Right ventricle myocardium inferior (tissue), 1 donor: ENCODE measurements at regions not wholly inside any gene's neighbourhood (a gene's known extent, or its start where the extent isn't known, plus 50 kb on each side); places are given as distances from the start of the nearest gene placed in this dataset.

Source experiments
- ATAC-seq: fragments of 200-7000 bp; cut with Tn5 transposase; one replicate; pipeline ENCODE4 v1.9.1; 2020; ENCODE audit warnings: mild to moderate bottlenecking, moderate library complexity
- DNase-seq: peaks from one replicate; pipeline ENCODE4 v3.0.0; 2021; ENCODE audit errors: missing footprints
- intact Hi-C: fragments of 100-400 bp; cut with DNase I; formaldehyde crosslinking; loops from one replicate; pipeline ENCODE4 v1.11.0; 2022
- donor health status: DM: no; HTN: yes; CAD: no; lungs with severe emphysema.

DNA sequence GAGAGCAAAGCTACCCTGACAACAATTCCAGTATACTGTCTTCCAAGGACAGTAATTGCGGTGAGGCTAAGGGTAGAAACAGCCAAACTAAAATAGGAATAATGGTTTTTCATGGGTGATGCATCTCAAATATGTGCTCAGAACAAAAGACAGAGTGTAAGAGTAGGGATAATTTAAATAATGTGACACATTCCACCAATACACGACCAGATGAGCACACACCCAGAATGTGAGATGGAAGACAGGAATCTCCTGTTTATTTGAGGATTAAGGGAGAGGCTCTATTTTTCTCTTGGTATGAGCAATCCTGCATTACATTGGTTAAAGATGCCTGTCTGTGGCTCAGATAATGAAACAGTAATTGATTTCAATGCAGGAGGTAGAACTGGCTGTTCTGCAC is 292.9 kb upstream of the ZFP64 start:
- ATAC-seq = no peak
- intact Hi-C loops = no loop called here
- no peak for DNase-seq

DNA sequence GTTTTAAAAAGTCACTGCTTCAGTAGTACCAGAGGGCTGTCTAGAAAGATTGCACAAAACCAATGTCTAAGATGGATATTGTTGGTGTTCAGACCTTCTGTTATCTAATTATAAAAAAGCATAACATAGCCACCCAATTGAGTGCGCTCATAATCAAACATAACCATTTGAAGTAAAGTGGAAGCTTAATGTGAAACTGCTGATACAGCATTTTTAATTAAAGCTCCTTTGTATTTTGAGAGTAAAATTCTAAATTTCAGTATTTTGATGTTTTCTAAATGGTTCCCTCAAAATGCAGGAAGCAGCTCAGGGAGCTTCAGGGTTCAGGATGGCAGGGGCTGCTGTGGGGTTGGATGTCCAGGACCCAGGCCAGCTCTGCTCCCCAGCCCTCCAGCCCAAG is 291.8 kb upstream of the ZFP64 start:
- no peak for DNase-seq
- no peak for ATAC-seq
- intact Hi-C loops = no loop called here

DNA sequence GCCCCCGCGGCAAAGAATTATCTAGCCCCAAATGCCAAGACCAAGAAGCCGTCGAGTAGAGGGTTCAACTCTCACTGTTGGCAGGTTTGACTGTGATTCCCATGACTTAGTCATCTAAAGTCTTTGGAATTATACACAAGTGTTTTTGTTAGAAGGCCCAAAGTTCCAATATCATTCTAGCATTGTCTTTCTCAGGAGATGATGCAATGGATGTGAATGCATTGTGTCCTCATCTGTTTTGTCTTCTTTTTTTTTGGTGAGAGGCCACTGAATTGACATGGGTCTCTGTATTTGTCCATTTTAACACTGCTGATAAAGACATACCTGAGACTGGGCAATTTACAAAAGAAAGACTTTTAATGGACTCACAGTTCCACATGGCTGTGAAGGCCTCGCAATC is 290.5 kb upstream of the ZFP64 start:
- DNase-seq = no peak
- intact Hi-C loops = no loop called here
- no peak for ATAC-seq

DNA sequence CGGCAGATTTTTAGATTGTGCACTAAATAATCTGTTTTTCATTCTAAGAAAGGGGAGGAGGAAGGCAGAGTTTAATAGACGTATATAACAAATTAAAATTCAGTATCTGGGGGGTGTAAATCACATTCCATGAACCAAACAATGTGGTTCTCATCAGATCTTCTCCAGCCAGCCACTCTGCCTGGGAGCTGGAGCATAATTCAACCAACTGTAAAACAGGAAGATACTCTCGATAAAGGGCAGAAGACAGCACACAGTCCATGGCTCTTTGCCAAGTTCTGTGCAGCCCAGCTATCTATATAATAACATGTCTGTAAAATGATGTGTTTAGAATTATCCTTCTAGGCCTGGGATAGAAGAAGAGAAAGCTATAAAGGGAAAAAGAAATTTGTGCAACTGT is 289.9 kb upstream of the ZFP64 start:
- DNase-seq = no peak
- intact Hi-C loops = no loop called here

DNA sequence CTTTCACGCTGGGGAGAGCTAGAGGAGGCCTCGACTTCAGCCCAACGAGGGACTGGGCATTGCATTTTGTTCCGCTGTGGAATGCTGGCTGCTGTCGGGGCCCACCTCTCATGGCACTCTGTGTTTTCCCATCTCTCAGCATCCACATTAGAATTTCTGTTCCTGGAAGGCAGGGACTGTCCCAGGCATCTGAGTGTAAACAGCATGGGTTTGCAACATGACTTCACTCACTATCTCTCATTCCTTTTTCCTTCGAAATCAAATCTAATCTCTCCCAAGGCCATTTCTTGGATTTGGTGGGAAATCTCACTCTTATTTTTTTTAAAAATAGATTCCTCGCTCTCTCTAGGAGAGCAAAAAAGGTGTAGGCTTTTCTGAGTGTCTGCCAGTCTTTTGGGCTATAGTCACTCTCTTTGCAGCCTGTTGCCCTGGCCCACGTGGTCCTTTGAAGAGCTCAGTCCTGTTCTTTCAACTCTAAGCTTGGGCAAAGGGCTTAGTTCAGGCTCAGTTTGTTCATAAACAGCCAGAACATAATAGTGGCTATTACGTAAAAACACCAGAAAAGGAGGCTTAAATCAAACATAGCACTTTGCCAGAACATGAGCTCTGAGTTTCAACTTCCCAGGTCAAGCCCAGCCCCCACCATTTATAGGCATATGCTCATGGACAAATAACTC is 284.6 kb upstream of the ZFP64 start:
- no peak for DNase-seq
- intact Hi-C loops = no loop called here

More for the DNA sequence above, 289.9 kb upstream of the ZFP64 start:
- no peak for ATAC-seq

DNA sequence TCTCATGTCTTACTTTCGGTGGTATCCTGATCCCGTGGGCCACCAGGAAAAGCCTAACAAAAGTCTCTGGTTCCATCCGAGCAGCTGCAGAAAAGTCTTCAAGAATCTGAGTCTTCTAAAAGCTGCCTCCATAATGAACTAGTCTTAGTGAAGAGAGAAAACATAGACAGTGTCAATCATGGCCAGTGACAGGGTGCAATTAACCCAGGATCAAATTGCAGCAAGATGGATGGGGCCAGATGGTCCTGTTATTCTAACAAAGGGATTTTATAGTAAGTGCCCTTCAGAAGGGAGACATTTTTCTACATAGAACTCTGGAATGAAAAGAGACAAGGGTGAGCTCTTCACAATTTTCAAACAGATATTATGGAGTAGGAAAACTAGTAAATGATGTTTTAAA is 281.6 kb upstream of the ZFP64 start:
- DNase-seq = no peak
- no peak for ATAC-seq
- intact Hi-C loops = no loop called here

More for the DNA sequence above, 284.6 kb upstream of the ZFP64 start:
- ATAC-seq = no peak

DNA sequence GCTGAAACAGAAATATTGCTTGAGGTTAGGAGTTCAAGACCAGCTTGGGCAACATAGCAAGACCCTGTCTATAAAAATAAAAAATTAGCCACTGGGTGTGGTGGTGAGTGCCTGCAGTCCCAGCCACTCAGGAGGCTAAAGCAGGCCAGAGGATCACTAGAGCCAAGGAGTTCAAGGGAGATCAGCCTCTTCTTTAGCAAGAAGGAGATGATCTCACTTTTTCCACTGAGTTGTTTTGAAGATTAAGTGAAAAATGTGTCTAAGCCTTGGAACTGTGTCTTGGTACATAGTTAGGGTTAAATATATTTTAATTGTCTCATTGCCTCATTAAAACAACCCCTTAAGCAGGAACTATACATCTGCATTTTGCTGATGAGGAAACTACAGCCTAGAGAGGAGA is 279.0 kb upstream of the ZFP64 start:
- DNase-seq (no peak), ATAC-seq (no peak)
- intact Hi-C loops = no loop called here

DNA sequence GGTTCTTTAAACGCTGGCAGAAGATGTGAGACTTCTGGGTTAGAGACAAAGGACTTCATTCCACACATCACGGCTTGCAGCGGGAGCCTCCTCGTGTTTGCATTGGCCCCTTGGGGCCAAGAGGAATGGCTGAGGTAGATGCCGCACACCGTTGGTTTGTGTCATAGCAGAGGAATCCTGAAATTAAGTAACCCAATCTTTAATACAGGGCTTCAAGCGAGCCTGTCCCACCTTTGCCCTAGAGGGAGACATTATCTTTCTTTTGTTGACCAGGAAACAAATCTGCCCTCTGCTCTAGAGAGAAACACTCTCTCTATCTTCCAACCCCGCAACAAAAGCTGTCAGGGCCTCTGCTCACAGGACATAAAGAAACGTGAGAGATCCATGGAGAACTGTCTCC is 277.5 kb upstream of the ZFP64 start:
- no peak for DNase-seq
- ATAC-seq = no peak
- intact Hi-C loops = no loop called here

DNA sequence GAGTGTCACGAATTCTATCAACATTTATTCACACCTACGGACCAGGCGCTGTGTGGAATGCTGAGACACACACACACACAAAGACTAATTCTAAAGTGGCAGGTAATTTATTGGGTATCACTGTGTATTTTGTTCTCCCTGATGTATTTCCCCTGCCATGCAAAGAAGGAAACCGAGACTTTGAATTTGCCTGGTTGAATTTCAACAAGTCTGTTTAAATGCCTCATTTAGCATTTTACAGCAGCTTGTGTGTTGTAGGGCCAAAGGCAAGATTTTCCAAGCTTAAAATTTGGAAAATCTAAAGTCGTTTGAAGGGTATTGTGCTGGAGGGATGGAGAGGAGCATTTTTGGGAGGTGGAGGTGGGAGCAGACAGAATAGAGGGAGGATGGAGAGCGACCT is 274.4 kb upstream of the ZFP64 start:
- DNase-seq (no peak), ATAC-seq (no peak)
- intact Hi-C loops = no loop called here

DNA sequence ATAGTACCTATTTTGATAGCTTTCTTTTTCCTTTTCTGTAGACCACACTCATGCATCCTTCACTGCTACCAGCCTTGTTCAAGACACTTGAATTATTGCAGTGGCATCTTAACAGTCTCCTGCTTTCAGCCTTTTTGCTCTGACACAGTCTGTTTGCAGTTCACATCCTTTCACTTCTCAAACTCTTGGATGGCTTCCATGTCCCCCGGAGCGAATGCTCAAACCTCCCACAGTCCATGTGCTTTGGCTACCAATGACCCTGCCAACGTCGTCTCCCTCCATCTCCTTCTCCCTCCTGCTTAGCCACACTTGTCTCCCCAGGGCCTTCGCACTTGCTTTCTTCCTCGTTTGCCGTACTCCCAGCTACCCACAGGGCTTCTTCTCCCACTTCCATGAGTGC is 270.0 kb upstream of the ZFP64 start:
- intact Hi-C loops = no loop called here
- no peak for DNase-seq
- no peak for ATAC-seq

DNA sequence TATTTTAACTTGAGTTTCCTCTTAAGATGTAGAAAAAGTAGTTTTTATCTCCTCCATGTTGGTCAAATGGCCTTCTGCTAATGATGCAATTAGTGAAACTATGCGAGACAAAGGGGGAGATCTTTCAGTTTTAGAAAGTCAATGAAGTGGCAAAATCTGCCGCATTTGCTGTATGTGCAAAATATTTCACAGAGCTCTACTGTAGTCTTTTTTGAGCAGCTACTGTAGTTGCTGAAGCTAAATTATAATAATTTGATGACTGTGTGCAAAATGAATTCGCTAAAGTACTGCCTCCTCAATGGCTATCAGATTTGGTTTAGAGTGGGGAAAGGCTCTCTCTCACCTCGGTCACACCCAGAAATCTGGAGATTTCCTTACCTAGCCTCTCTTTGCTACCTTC is 267.6 kb upstream of the ZFP64 start:
- intact Hi-C loops = no loop called here
- DNase-seq (no peak), ATAC-seq (no peak)

DNA sequence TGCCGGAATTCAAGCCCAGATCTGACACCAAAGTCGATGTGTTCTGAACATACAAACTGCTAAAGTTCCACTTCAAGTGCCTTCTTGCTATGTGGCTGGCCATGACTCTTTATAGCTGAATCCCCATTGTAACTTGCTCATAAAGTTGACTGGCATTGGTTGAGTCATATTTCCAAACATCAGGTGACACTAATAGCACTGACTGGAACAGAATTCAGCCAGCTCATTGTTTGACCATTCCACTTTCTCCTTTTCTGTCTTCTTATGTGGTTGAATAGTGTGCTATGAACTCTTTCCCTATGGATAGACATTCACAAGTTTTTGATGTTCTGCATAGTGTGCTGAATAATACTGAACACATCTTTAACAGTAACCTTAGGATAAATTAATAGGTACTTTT is 266.2 kb upstream of the ZFP64 start:
- no peak for DNase-seq
- intact Hi-C loops = no loop called here

DNA sequence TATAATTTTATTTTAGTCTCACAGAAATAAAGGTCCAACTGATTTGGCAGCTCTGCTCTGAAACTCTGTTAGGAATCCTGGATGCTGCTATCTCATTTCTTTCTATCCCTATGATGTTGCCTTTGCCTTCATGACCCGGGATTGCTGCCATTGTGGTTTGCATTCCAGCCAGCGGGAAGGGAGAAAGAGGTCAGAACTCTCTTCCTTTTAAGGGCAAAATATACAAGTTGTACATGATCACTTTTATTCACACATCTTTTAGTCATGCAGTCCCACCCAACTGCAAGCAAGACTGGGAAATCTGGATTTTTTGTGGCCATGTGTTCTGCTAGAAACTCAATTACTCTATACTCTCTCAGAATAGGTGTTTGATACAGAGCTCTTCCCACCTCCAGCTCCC is 263.1 kb upstream of the ZFP64 start:
- intact Hi-C loops = no loop called here
- DNase-seq (no peak), ATAC-seq (no peak)

More for the DNA sequence above, 266.2 kb upstream of the ZFP64 start:
- no peak for ATAC-seq

DNA sequence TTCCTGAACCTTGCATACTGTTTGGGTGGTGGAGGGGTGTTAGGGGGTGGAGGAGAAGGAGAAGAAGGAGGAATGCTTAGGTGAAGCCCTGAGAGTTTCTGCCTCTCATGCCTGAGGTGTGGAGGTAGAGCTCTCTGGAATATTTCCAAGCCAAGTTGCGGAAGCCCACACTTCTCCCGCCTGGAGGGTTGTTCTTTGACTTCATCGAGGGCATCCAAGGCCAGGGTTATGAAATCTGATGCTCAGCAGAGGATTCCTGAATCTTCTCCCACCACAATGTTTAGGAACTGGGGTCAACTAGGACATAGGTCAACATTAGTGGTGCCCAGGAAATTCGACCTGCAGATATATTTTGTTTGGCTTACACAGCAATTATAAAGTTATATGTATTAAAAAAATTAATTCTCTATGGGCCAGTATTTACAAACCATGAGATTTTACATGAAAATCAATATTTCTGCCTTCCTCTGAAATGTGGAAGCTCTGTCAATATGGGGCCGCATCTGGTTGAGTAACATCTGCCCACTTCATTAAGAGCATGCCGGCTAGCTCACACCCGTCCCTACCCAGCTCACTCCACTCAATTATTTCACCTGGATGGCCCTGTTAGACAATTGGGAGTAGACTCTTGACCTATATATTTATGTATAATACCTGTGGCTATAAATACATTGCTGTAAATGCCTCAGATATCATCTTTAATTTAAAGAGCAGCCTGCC is 257.1 kb upstream of the ZFP64 start:
- intact Hi-C loops = no loop called here
- no peak for ATAC-seq
- DNase-seq = no peak

DNA sequence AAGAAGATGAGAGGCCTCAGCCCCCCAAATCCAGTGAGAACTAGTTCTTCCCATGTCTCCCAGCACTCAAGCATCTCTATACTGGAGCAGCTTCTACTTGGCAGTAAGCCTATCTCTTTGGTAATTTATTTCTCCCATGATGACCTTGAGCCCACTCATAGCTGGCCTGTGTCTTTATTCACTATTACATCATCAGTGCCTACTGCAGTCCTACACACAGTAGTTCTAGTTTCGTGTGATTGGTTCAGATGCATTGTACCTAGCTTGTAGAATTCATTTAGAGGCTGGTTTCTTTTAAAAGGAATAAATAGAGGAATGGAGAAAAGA is 255.6 kb upstream of the ZFP64 start:
- ATAC-seq = no peak
- intact Hi-C loops = no loop called here
- no peak for DNase-seq

DNA sequence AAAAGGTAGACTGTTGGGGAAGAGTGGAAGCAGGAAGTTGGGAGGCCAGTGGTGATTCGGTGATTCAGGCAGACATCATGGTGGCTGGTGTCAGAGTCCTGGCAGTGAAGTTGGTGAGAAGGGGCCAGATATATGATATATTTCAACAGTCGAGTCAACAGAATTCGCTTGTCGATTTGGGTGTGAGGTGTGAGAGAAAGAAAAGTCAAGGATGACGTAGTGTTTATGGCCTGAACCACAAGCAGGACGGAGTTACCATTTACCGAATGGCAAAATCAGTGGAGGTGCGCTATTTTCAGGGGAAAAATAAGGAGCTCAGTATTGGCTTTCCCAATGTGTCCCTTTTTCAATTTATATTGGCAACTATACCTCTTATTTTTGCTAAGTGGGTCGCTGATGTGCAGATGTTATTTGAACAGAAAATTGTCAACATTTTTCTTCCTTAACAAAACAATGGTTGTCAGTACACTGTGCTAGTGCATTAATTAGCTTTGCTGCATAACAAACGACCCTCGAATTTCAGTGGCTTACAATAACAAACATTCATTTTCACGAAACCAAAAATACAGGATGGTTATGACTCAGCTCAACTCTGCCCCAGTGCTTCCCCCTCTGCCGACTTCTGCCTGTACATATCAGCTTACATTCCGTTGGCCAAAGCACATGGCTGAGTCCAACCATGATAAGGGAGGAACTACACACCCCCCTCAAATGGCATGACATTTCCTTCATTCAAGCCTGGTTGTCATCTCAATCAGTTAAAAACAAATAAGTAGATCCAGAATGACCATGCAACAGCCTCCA is 255.0 kb upstream of the ZFP64 start:
- DNase-seq = no peak
- intact Hi-C loops = no loop called here
- ATAC-seq = no peak

DNA sequence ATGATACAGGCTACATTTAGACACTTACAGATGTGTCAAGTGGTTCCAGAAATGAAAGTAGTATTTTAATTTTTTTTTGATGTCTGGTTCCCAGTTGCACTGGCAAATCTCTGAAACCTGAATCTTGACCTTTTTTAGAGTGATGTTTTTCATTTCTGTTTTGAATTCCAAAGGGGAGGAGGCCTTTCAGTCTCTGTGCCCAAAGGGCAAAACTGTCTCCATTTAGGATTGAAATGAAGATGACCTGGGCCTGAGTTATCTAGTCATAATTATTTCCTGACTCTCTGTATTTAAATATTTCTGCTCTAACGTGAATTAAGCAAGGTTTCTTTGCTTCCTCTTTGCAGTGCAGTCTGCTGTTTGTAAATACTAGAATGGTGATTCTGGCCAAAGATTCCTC is 252.9 kb upstream of the ZFP64 start:
- DNase-seq = no peak
- ATAC-seq = no peak
- intact Hi-C loops = no loop called here

DNA sequence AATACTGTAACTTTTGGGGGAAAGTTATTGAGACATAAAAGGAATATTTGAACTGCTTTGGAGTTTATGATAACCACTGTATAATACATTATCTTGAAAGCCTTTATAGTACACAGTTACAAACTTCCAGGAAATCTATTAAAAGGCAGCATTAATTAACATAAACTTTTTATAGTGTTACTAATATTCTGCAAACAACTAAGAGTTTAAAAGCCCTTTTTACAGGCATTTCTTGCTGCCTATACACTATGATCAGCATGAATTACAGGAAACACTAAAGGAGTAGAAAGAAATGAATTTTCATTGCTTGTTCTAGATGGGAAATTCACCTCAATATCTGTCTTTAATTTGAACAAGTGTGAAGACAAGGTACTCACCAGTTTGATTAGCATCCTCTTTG is 252.3 kb upstream of the ZFP64 start:
- DNase-seq = no peak
- intact Hi-C loops = no loop called here
- no peak for ATAC-seq

DNA sequence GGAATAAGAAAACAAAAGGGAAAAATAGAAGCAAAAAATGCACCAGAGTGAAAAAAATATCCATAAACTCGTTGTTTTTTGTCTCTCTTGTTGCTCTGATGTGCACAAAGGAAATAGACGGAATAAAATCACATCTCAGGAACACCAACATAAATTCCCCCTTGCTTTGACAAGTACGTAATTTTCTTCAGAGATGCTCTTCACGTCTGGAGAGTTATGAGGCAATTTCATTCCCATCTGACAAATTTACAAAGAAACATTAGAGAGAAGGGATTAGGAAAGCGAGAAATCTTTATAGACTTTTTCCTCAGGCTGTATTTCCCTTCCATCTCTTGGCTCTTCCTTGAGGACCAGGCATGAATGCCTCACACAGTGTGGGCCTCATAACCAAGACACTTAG is 250.1 kb upstream of the ZFP64 start:
- DNase-seq (no peak), ATAC-seq (no peak)
- intact Hi-C loops = no loop called here

DNA sequence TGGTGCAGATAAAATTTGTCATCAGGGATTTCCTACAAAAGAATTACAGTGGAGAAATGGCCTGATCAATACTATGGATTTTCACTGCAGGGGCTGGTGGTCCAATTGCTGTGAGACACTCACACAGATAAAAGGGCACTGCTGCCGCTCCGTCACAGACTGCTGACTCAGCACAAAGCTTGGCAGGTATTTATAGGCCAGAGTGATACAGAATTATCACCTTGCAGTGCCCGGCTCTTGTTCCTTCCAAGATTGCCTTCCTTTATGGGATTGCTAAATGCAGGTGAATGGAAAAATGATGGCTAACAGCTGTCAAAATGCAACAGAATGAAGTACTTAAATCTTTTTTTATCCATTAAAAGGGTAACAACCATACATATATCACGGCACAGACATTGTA is 247.8 kb upstream of the ZFP64 start:
- intact Hi-C loops = no loop called here
- no peak for ATAC-seq
- no peak for DNase-seq
